Neural cell (in vitro differentiated cells): ENCODE measurements at regions not wholly inside any gene's neighbourhood (a gene's known extent, or its start where the extent isn't known, plus 50 kb on each side); places are given as distances from the start of the nearest gene placed in this dataset.

Source experiments
- H2AFZ ChIP-seq: fragments of 200-600, 300-800 bp; sonication (generic), shearing (Covaris generic); 2 replicates; pipeline ENCODE4 v1.6.0; 2014; ENCODE audit warnings: low read depth, mild to moderate bottlenecking, antibody characterized with exemption, low read length, moderate library complexity
- H3F3A ChIP-seq: fragments of 200-600 bp; shearing (Covaris generic); 2 replicates; pipeline ENCODE4 v1.6.1; 2016; ENCODE audit warnings: mild to moderate bottlenecking, moderate library complexity, mixed read lengths, antibody characterized with exemption, low read length; ENCODE audit not compliant: insufficient read depth, poor library complexity, severe bottlenecking
- H3K27ac ChIP-seq: fragments of 200-600, 300-800 bp; sonication (generic), shearing (Covaris generic); 2 replicates; pipeline ENCODE4 v1.5.1; 2014; ENCODE audit warnings: mild to moderate bottlenecking, low read length, moderate library complexity
- H3K27me3 ChIP-seq: fragments of 300-800, 200-600 bp; sonication (generic), shearing (Covaris generic); 2 replicates; pipeline ENCODE4 v1.6.0; 2014; ENCODE audit warnings: mild to moderate bottlenecking, low read depth, low read length, moderate library complexity; ENCODE audit not compliant: insufficient read depth
- H3K36me3 ChIP-seq: fragments of 300-800, 200-600 bp; sonication (generic), shearing (Covaris generic); 2 replicates; pipeline ENCODE4 v1.5.1; 2014; ENCODE audit warnings: mild to moderate bottlenecking, antibody characterized with exemption, low read length, moderate library complexity; ENCODE audit not compliant: insufficient read depth
- H3K4me2 ChIP-seq: fragments of 300-800, 200-600 bp; sonication (generic), shearing (Covaris generic); 2 replicates; pipeline ENCODE4 v1.6.0; 2014; ENCODE audit warnings: mild to moderate bottlenecking, low read length
- H3K4me3 ChIP-seq: fragments of 300-800, 200-600 bp; sonication (generic), shearing (Covaris generic); 2 replicates; pipeline ENCODE4 v1.5.1; 2014; ENCODE audit warnings: mild to moderate bottlenecking, low read length, moderate library complexity
- H3K79me2 ChIP-seq: fragments of 200-600 bp; shearing (Covaris generic); replicated peaks from 2 replicates; pipeline ENCODE4 v1.6.0; 2014; ENCODE audit warnings: mild to moderate bottlenecking, low read length, moderate library complexity; ENCODE audit not compliant: insufficient read depth
- H3K9ac ChIP-seq: fragments of 300-800, 200-600 bp; sonication (generic), shearing (Covaris generic); 2 replicates; pipeline ENCODE4 v1.6.1; 2016; ENCODE audit warnings: mild to moderate bottlenecking, low read length, mixed read lengths
- H3K9me2 ChIP-seq: fragments of 200-600 bp; shearing (Covaris generic); 2 replicates; pipeline ENCODE4 v1.6.1; 2016; ENCODE audit warnings: mild to moderate bottlenecking, low read length, mixed read lengths; ENCODE audit not compliant: insufficient read depth
- H3K9me3 ChIP-seq: fragments of 200-600, 300-800 bp; sonication (generic), shearing (Covaris generic); 2 replicates; pipeline ENCODE4 v1.6.1; 2016; ENCODE audit warnings: mild to moderate bottlenecking, mixed run types, low read length, moderate library complexity, mixed read lengths
- H4K20me1 ChIP-seq: fragments of 200-600 bp; shearing (Covaris generic); 2 replicates; pipeline ENCODE4 v1.6.1; 2016; ENCODE audit warnings: mild to moderate bottlenecking, mixed run types; ENCODE audit not compliant: insufficient read depth
- EP300 ChIP-seq: fragments of 450-650 bp; conservative IDR thresholded peaks from 2 replicates; pipeline ENCODE4 v1.6.1; 2014; ENCODE audit warnings: antibody characterized with exemption, mild to moderate bottlenecking, moderate library complexity; ENCODE audit not compliant: poor library complexity, severe bottlenecking
- EZH2 ChIP-seq: fragments of 200-600, 300-800 bp; shearing (Covaris generic), sonication (generic); IDR thresholded peaks from 2 replicates; pipeline ENCODE4 v1.6.1; 2014; ENCODE audit warnings: antibody characterized with exemption, low read length, borderline replicate concordance, mild to moderate bottlenecking; ENCODE audit not compliant: insufficient read depth, poor library complexity, severe bottlenecking
- MXI1 ChIP-seq: fragments of 450-650 bp; conservative IDR thresholded peaks from 2 replicates; pipeline ENCODE4 v1.6.1; 2014; ENCODE audit warnings: antibody characterized with exemption, mild to moderate bottlenecking; ENCODE audit not compliant: poor library complexity, severe bottlenecking
- POLR2AphosphoS5 ChIP-seq: IDR thresholded peaks from 2 replicates; pipeline ENCODE4 v1.6.1; 2012
- RAD21 ChIP-seq: fragments of 450-650 bp; conservative IDR thresholded peaks from 2 replicates; pipeline ENCODE4 v1.6.1; 2014; ENCODE audit warnings: antibody characterized with exemption, mild to moderate bottlenecking, moderate library complexity
- SMC3 ChIP-seq: fragments of 450-650 bp; conservative IDR thresholded peaks from 2 replicates; pipeline ENCODE4 v1.6.1; 2014; ENCODE audit warnings: antibody characterized with exemption, mild to moderate bottlenecking, moderate library complexity; ENCODE audit not compliant: poor library complexity
- TAF1 ChIP-seq: IDR thresholded peaks from 2 replicates; pipeline ENCODE4 v1.6.1; 2012; ENCODE audit warnings: low read depth
- TF ChIP-seq, protein P1 (sequence below): IDR thresholded peaks from 2 replicates; pipeline ENCODE4 v1.6.1; 2012; ENCODE audit warnings: borderline replicate concordance
- TF ChIP-seq, protein P2 (sequence below): fragments of 450-650 bp; IDR thresholded peaks from 2 replicates; pipeline ENCODE4 v1.5.1; 2014; ENCODE audit warnings: antibody characterized with exemption, mild to moderate bottlenecking, moderate library complexity; ENCODE audit not compliant: poor library complexity, severe bottlenecking

DNA sequence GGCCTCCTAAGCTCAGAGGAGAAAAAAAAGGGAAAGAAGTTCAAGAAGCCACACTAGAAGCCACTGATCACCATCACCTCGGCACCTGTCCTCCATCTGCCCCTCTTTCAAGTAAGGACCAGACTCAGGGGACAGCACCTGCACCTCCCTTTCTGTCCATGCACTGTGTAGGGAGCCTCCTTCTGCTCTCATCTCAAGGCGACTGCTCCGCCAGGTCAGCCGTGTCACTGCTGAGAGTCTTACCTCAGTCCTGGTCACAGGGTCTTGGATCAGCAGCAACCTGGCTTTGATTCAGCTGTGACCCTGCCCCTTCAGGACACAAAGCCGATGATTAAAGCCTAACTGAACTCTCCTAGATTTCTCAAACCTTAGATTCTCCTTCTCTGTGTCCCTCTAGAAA is 101.5 kb downstream of the ZNF280B start:
- no peaks in the 10 kb centered on the region for H4K20me1 ChIP-seq
- TF ChIP-seq TAF1 (no peak), POLR2AphosphoS5 (no peak), MXI1 (no peak), RAD21 (no peak), EZH2 (no peak)

DNA sequence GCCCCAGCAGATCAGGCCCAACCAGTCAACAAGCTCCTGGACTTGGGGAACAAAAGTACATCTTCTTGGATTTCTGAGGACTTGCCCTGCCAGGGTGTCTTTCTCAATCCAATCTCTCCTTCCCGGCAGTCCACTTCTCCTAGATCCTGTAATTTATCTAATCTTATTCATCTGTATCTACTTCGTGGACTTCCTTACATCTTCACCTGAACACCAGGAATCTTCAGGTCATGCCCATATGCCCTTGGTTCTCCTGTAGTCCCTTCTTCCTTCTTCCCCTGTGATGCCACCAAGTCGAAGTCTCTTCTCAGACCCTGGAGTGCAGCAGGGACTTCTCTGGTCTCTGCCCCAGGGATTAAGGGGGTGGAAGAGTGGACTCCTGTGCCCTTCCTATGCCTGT is 100.3 kb downstream of the ZNF280B start:
- no peak overlapping the region for H3K27ac ChIP-seq
- no peak for TF ChIP-seq EP300
- no peak for TF ChIP-seq EZH2
- TF ChIP-seq TAF1 = no peak
- TF ChIP-seq, protein P1, sequence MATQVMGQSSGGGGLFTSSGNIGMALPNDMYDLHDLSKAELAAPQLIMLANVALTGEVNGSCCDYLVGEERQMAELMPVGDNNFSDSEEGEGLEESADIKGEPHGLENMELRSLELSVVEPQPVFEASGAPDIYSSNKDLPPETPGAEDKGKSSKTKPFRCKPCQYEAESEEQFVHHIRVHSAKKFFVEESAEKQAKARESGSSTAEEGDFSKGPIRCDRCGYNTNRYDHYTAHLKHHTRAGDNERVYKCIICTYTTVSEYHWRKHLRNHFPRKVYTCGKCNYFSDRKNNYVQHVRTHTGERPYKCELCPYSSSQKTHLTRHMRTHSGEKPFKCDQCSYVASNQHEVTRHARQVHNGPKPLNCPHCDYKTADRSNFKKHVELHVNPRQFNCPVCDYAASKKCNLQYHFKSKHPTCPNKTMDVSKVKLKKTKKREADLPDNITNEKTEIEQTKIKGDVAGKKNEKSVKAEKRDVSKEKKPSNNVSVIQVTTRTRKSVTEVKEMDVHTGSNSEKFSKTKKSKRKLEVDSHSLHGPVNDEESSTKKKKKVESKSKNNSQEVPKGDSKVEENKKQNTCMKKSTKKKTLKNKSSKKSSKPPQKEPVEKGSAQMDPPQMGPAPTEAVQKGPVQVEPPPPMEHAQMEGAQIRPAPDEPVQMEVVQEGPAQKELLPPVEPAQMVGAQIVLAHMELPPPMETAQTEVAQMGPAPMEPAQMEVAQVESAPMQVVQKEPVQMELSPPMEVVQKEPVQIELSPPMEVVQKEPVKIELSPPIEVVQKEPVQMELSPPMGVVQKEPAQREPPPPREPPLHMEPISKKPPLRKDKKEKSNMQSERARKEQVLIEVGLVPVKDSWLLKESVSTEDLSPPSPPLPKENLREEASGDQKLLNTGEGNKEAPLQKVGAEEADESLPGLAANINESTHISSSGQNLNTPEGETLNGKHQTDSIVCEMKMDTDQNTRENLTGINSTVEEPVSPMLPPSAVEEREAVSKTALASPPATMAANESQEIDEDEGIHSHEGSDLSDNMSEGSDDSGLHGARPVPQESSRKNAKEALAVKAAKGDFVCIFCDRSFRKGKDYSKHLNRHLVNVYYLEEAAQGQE = no peak
- TF ChIP-seq, protein P2, sequence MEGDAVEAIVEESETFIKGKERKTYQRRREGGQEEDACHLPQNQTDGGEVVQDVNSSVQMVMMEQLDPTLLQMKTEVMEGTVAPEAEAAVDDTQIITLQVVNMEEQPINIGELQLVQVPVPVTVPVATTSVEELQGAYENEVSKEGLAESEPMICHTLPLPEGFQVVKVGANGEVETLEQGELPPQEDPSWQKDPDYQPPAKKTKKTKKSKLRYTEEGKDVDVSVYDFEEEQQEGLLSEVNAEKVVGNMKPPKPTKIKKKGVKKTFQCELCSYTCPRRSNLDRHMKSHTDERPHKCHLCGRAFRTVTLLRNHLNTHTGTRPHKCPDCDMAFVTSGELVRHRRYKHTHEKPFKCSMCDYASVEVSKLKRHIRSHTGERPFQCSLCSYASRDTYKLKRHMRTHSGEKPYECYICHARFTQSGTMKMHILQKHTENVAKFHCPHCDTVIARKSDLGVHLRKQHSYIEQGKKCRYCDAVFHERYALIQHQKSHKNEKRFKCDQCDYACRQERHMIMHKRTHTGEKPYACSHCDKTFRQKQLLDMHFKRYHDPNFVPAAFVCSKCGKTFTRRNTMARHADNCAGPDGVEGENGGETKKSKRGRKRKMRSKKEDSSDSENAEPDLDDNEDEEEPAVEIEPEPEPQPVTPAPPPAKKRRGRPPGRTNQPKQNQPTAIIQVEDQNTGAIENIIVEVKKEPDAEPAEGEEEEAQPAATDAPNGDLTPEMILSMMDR = no peak
- no peak for TF ChIP-seq POLR2AphosphoS5
- no peak for TF ChIP-seq SMC3
- TF ChIP-seq RAD21 = no peak
- no peak for TF ChIP-seq MXI1
- no peaks in the 10 kb centered on the region for H3K36me3 ChIP-seq
- no peak overlapping the region for H2AFZ ChIP-seq
- no peak overlapping the region for H3K4me2 ChIP-seq
- no peaks in the 10 kb centered on the region for H3F3A ChIP-seq
- H3K27me3 ChIP-seq = peaks cover 10% of the 10 kb centered on the region
- no peaks in the 10 kb centered on the region for H3K79me2 ChIP-seq
- no peaks in the 10 kb centered on the region for H4K20me1 ChIP-seq
- H3K9me3 ChIP-seq = no peaks in the 10 kb centered on the region
- H3K4me3 ChIP-seq = no peak overlapping the region
- no peaks in the 10 kb centered on the region for H3K9me2 ChIP-seq
- no peak overlapping the region for H3K9ac ChIP-seq

More for the DNA sequence above, 101.5 kb downstream of the ZNF280B start:
- Histone ChIP-seq H3K27me3 (peaks cover 10% of the 10 kb centered on the region), H2AFZ (no peak overlapping the region), H3K36me3 (no peaks in the 10 kb centered on the region), H3K4me3 (no peak overlapping the region), H3K27ac (no peak overlapping the region), H3K9ac (no peak overlapping the region), H3F3A (no peaks in the 10 kb centered on the region), H3K79me2 (no peaks in the 10 kb centered on the region), H3K4me2 (no peak overlapping the region), H3K9me3 (no peaks in the 10 kb centered on the region), H3K9me2 (no peaks in the 10 kb centered on the region)
